ENCODE measurements at regions not wholly inside any gene's neighbourhood (a gene's known extent, or its start where the extent isn't known, plus 50 kb on each side); places are given as distances from the start of the nearest gene placed in this dataset.

DNA sequence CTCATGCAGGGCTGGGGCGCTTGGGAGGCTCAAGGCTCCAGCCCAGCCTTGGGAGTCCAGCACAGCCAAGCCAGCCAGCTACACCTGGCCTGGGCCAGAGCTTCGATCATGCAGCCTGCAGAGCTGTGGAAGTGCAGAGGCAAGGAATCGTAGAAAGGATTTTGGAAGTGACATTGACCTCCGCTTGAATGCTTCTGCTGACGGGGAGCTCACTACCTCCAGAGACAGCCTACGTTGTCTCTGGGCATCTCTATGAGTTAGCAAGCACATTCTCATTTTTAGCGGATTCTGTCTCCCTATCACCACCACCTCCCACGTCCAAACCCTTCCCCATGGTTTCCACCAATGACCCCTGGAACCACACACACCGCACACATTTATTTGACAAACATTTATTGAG is 88.5 kb downstream of the MICALL2 start:
- Histone ChIP-seq H3K79me2 (ENCODE audit: control insufficient read depth, insufficient read depth, low read length) (no peaks in the 10 kb centered on the region), H3K9me3 (replicated peaks; ENCODE audit: control insufficient read depth, insufficient read depth, low read length) (no peaks in the 10 kb centered on the region), H3K9ac (replicated peaks; ENCODE audit: extremely low read depth, insufficient read depth, low read length) (no peak overlapping the region), H3K4me2 (ENCODE audit: insufficient read depth, low read length) (no peak overlapping the region), H3K36me3 (ENCODE audit: control insufficient read depth in 2 of 2, extremely low read depth in 1 of 2, insufficient read depth in 2 of 2, low read length in 2 of 2) (no peaks in the 10 kb centered on the region), H3K4me3 (replicated peaks in 1 of 3; ENCODE audit: insufficient read depth in 1 of 3, low read depth in 1 of 3, low read length in 3 of 3) (no peak overlapping the region), H4K20me1 (replicated peaks; ENCODE audit: control insufficient read depth, extremely low read depth, insufficient read depth, low read length) (no peaks in the 10 kb centered on the region), H3K27ac (ENCODE audit: insufficient read depth, low read depth, low read length) (no peak overlapping the region), H3K4me1 (ENCODE audit: control insufficient read depth, extremely low read depth, insufficient read depth, low read length) (no peaks in the 10 kb centered on the region), H3K9me1 (replicated peaks; ENCODE audit: control insufficient read depth, extremely low read depth, insufficient read depth, low read length) (no peaks in the 10 kb centered on the region), H2AFZ (ENCODE audit: low read depth, low read length) (no peak overlapping the region), H3K27me3 (ENCODE audit: control insufficient read depth in 2 of 2, insufficient read depth in 2 of 2, low read length in 2 of 2) (peaks cover 5 to 9% of the 10 kb centered on the region in 2 experiments)
- TF ChIP-seq, protein P1, sequence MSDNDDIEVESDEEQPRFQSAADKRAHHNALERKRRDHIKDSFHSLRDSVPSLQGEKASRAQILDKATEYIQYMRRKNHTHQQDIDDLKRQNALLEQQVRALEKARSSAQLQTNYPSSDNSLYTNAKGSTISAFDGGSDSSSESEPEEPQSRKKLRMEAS (IDR thresholded peaks at IDR 0.05; ENCODE audit: insufficient read depth, insufficient read length): no peak
- TF ChIP-seq, protein P2, sequence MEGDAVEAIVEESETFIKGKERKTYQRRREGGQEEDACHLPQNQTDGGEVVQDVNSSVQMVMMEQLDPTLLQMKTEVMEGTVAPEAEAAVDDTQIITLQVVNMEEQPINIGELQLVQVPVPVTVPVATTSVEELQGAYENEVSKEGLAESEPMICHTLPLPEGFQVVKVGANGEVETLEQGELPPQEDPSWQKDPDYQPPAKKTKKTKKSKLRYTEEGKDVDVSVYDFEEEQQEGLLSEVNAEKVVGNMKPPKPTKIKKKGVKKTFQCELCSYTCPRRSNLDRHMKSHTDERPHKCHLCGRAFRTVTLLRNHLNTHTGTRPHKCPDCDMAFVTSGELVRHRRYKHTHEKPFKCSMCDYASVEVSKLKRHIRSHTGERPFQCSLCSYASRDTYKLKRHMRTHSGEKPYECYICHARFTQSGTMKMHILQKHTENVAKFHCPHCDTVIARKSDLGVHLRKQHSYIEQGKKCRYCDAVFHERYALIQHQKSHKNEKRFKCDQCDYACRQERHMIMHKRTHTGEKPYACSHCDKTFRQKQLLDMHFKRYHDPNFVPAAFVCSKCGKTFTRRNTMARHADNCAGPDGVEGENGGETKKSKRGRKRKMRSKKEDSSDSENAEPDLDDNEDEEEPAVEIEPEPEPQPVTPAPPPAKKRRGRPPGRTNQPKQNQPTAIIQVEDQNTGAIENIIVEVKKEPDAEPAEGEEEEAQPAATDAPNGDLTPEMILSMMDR (IDR thresholded peaks at IDR 0.05; ENCODE audit: extremely low read depth in 1 of 2, insufficient read depth in 1 of 2, low read depth in 1 of 2, low read length in 2 of 2): no peak
- TF ChIP-seq EZH2 (IDR thresholded peaks at IDR 0.05; ENCODE audit: borderline replicate concordance, low read depth, low read length, severe bottlenecking) (no peak), MYC (IDR thresholded peaks at IDR 0.05; ENCODE audit: low read depth, low read length) (no peak), FOS (IDR thresholded peaks at IDR 0.05; ENCODE audit: borderline replicate concordance, insufficient read depth, low read length) (no peak), JUN (IDR thresholded peaks at IDR 0.05; ENCODE audit: borderline replicate concordance, insufficient read depth, insufficient read length, low read depth) (no peak), POLR2AphosphoS5 (IDR thresholded peaks at IDR 0.05; ENCODE audit: insufficient read depth, low read depth, low read length) (no peak), POLR2A (IDR thresholded peaks at IDR 0.05; ENCODE audit: low read depth, low read length) (no peak), GATA2 (IDR thresholded peaks at IDR 0.05; ENCODE audit: insufficient read depth, insufficient read length, low read depth, low read length) (no peak)
- DNase-seq (ENCODE audit: low read depth, low spot score) (no peak), FAIRE-seq (no peak)
- dilution Hi-C loops (cut with MboI; ENCODE audit: extremely low pct_ligation_motif_present, low sequenced_read_pairs) (no loop called here), intact Hi-C loops (cut with micrococcal nuclease) (no loop called here)
- ChIA-PET POLR2A (no interaction called here), CTCF (no interaction called here)
- BruUV-seq (replicated peaks): no TSS peak
